Panc1 (cell line): ENCODE measurements at regions not wholly inside any gene's neighbourhood (a gene's known extent, or its start where the extent isn't known, plus 50 kb on each side); places are given as distances from the start of the nearest gene placed in this dataset.
"Not testable (repeated sequence)": the region's sequence is repeated elsewhere in the genome, so short reads cannot be mapped to it uniquely, and the experiment has no call there.

Experiments used
- ATAC-seq: fragments of 200-7000 bp; cut with Tn5 transposase; 2 replicates; pipeline ENCODE4 v1.9.1; 2020; ENCODE audit warnings: mild to moderate bottlenecking, moderate library complexity
- BruUV-seq: library from RNA; stranded (reverse); fragments of 400-500 nt; replicated peaks from 2 replicates; lab custom pipeline; 2021; lab: Mats Ljungman, UMichigan
- CTCF ChIA-PET: fragments of 300-600 bp; sonication (Branson Sonifier 250); formaldehyde crosslinking; loops from one replicate; lab custom pipeline; 2022; ENCODE audit warnings: antibody characterized with exemption; lab: Charles Lee
- POLR2A ChIA-PET: fragments of 300-600 bp; sonication (Branson Sonifier 250); formaldehyde crosslinking; loops from one replicate; lab custom pipeline; 2022; ENCODE audit warnings: antibody characterized with exemption; lab: Charles Lee
- DNase-seq: peaks from one replicate; pipeline ENCODE4 v3.0.0-alpha.2; 2010; ENCODE audit warnings: low read depth, low spot score
- H3K27ac ChIP-seq: 2 replicates; pipeline ENCODE4 v1.5.1; 2011; ENCODE audit warnings: mild to moderate bottlenecking, low read length, inconsistent platforms
- H3K27me3 ChIP-seq: fragments of 200-500 bp; sonication (Bioruptor generic); 2 replicates; pipeline ENCODE4 v1.6.0; 2014; ENCODE audit warnings: low read length, inconsistent platforms; ENCODE audit not compliant: control insufficient read depth, insufficient read depth
- H3K36me3 ChIP-seq: fragments of 200-500 bp; sonication (Bioruptor generic); 2 replicates; pipeline ENCODE4 v1.5.1; 2014; ENCODE audit warnings: inconsistent platforms, mild to moderate bottlenecking, low read length, moderate library complexity; ENCODE audit not compliant: control insufficient read depth, insufficient read depth
- H3K4me1 ChIP-seq: 2 replicates; pipeline ENCODE4 v1.5.1; 2011; ENCODE audit warnings: inconsistent platforms, mild to moderate bottlenecking, low read length, moderate library complexity; ENCODE audit not compliant: control insufficient read depth, insufficient read depth
- H3K4me3 ChIP-seq, 2 experiments: 2 replicates each; pipeline ENCODE4 v1.5.1; 2011 to 2012; ENCODE audit warnings: low read depth in 2 of 2, low read length in 2 of 2, mild to moderate bottlenecking in 2 of 2, inconsistent platforms in 1 of 2, moderate library complexity in 1 of 2
- H3K9me3 ChIP-seq: fragments of 200-500 bp; sonication (Bioruptor generic); 2 replicates; pipeline ENCODE4 v1.5.1; 2014; ENCODE audit warnings: low read depth, mild to moderate bottlenecking, inconsistent platforms, low read length, moderate library complexity; ENCODE audit not compliant: control insufficient read depth, insufficient read depth
- POLR2AphosphoS5 ChIP-seq: IDR thresholded peaks from 2 replicates; pipeline ENCODE4 v1.6.1; 2012; ENCODE audit warnings: mild to moderate bottlenecking, low read depth, low read length, moderate library complexity
- SIN3A ChIP-seq: IDR thresholded peaks from 2 replicates; pipeline ENCODE4 v1.6.1; 2012; ENCODE audit warnings: low read depth, mild to moderate bottlenecking, low read length, moderate library complexity, borderline replicate concordance; ENCODE audit not compliant: insufficient read depth
- TCF7L2 ChIP-seq: IDR thresholded peaks from 2 replicates; pipeline ENCODE4 v1.6.1; 2011; ENCODE audit warnings: mild to moderate bottlenecking, low read depth, low read length, inconsistent platforms
- in situ Hi-C: cut with HindIII; loops from 2 replicates; pipeline ENCODE4 v1.10.0; 2016; ENCODE audit warnings: low sequenced_read_pairs, low pct_unique_long_range_greater_than_20kb
- intact Hi-C: fragments of 100-400 bp; cut with micrococcal nuclease; formaldehyde crosslinking; loops from one replicate; pipeline ENCODE4 v1.10.0; 2022; ENCODE audit not compliant: unreplicated experiment
- TF ChIP-seq, protein P1 (sequence below), 2 experiments: IDR thresholded peaks; 2 replicates each; pipeline ENCODE4 v1.6.1; 2011 to 2012; ENCODE audit warnings: low read depth in 2 of 2, control low read depth in 1 of 2, low read length in 1 of 2, mild to moderate bottlenecking in 1 of 2, moderate library complexity in 1 of 2; ENCODE audit not compliant: insufficient read depth in 1 of 2
- TF ChIP-seq, protein P2 (sequence below): fragments of 450-650 bp; IDR thresholded peaks from 2 replicates; pipeline ENCODE4 v1.5.1; 2017; ENCODE audit warnings: mild to moderate bottlenecking

DNA sequence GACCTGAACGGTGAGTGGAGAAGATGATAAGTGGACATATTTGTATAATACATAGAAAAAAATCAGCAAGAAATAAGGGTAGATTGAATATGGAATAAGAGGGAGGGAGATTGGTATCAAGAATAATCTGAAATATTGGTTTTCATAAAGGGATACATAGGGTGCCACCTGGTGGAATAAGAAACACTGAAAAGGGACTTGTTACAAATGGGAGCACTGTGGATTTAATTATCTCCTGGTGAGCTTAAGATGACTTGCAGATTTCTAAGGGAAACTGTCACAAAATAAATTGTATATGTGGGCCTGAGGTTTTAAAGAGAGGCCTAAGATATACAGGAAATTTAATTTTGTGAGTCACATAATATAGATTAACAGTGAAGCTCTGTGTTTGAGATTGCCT, 1403.5 kb upstream of the CDH18 start:
- no peaks in the 10 kb centered on the region for H3K4me1 ChIP-seq
- TF ChIP-seq POLR2AphosphoS5 (no peak), SIN3A (no peak), TCF7L2 (no peak)
- TF ChIP-seq, protein P1, sequence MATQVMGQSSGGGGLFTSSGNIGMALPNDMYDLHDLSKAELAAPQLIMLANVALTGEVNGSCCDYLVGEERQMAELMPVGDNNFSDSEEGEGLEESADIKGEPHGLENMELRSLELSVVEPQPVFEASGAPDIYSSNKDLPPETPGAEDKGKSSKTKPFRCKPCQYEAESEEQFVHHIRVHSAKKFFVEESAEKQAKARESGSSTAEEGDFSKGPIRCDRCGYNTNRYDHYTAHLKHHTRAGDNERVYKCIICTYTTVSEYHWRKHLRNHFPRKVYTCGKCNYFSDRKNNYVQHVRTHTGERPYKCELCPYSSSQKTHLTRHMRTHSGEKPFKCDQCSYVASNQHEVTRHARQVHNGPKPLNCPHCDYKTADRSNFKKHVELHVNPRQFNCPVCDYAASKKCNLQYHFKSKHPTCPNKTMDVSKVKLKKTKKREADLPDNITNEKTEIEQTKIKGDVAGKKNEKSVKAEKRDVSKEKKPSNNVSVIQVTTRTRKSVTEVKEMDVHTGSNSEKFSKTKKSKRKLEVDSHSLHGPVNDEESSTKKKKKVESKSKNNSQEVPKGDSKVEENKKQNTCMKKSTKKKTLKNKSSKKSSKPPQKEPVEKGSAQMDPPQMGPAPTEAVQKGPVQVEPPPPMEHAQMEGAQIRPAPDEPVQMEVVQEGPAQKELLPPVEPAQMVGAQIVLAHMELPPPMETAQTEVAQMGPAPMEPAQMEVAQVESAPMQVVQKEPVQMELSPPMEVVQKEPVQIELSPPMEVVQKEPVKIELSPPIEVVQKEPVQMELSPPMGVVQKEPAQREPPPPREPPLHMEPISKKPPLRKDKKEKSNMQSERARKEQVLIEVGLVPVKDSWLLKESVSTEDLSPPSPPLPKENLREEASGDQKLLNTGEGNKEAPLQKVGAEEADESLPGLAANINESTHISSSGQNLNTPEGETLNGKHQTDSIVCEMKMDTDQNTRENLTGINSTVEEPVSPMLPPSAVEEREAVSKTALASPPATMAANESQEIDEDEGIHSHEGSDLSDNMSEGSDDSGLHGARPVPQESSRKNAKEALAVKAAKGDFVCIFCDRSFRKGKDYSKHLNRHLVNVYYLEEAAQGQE (IDR thresholded peaks at IDR 0.05; ENCODE audit: insufficient read depth in 1 of 2, low read depth in 2 of 2, low read length in 1 of 2) = no peak
- TF ChIP-seq, protein P2, sequence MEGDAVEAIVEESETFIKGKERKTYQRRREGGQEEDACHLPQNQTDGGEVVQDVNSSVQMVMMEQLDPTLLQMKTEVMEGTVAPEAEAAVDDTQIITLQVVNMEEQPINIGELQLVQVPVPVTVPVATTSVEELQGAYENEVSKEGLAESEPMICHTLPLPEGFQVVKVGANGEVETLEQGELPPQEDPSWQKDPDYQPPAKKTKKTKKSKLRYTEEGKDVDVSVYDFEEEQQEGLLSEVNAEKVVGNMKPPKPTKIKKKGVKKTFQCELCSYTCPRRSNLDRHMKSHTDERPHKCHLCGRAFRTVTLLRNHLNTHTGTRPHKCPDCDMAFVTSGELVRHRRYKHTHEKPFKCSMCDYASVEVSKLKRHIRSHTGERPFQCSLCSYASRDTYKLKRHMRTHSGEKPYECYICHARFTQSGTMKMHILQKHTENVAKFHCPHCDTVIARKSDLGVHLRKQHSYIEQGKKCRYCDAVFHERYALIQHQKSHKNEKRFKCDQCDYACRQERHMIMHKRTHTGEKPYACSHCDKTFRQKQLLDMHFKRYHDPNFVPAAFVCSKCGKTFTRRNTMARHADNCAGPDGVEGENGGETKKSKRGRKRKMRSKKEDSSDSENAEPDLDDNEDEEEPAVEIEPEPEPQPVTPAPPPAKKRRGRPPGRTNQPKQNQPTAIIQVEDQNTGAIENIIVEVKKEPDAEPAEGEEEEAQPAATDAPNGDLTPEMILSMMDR = no peak
- ChIA-PET CTCF (no interaction called here), POLR2A (no interaction called here)
- ATAC-seq (no peak), DNase-seq (no peak)
- H3K27me3 ChIP-seq = no peaks in the 10 kb centered on the region
- no peak overlapping the region for H3K27ac ChIP-seq
- no TSS peak for BruUV-seq
- no peak overlapping the region for H3K4me3 ChIP-seq
- in situ Hi-C loops = no loop called here
- no peaks in the 10 kb centered on the region for H3K36me3 ChIP-seq
- H3K9me3 ChIP-seq = no peaks in the 10 kb centered on the region
- intact Hi-C loops = no loop called here

DNA sequence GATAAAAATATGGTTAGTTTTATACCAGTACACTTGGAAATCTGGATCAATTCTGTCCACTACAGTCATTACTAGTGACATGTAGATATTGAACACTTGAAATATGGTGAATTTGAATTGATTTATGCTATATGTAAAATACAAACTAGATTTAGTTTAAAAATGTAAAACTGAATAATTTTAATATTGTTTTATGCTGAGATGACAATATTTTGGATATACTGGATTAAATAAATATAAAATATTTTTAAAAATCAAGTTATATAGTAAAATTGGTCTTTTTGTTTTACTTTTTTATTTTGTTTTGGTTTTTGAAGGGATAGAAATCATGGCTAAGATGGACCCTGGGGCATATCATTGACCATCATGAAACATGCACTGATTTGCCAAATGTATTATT, 1372.8 kb upstream of the CDH18 start:
- H3K27ac ChIP-seq, H3K9me3 ChIP-seq, BruUV-seq, ATAC-seq, CTCF ChIA-PET, H3K4me3 ChIP-seq, intact Hi-C loops, H3K36me3 ChIP-seq, POLR2A ChIA-PET, H3K4me1 ChIP-seq, DNase-seq, in situ Hi-C loops, H3K27me3 ChIP-seq: not testable (repeated sequence)

DNA sequence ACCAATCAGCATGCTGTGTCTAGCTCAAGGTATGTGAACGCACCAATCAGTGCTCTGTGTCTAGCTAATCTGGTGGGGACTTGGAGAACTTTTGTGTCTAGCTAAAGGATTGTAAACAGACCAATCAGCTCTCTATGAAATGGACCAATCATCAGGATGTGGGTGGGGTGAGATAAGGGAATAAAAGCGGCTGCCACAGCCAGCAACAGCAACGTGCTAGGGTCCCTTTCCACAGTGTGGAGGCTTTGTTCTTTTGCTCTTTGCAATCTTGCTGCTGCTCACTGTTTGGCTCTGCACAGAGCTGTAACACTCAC, 1353.9 kb upstream of the CDH18 start:
- ATAC-seq, H3K4me1 ChIP-seq, H3K4me3 ChIP-seq, H3K27me3 ChIP-seq, BruUV-seq, in situ Hi-C loops, H3K27ac ChIP-seq, H3K9me3 ChIP-seq, POLR2A ChIA-PET, CTCF ChIA-PET, DNase-seq, H3K36me3 ChIP-seq, intact Hi-C loops: not testable (repeated sequence)

DNA sequence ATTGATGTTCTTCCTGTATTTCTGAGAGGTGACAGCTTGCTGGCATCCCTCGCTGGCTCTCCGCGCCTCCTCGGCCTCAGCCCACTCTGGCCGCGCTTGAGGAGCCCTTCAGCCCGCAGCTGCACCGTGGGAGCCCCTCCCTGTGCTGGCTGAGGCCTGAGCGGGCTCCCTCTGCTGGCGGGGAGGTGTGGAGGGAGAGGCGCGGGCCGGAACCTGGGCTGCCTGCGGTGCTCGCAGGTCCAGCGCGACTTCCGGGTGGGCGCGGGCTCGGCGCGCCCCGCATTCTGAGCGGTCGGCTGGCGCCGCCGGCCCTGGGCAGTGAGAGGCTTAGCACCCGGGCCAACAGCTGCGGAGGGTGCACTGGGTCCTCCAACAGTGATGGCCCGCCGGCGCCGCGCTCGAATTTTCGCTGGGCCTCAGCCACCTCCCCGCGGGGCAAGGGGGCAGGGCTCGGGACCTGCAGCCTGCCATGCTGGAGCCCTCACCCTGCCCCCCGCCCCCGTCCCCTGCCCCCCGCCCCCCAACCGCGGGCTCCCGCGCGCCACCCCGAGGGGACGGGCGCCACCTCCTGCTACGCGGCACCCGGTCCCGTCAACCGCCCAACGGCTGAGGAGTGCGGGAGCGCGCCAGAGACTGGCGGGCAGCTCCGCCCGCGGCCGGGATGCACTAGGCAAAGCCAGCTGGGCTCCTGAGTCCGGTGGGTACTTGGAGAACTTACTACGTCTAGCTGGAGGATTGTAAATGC, 1353.4 kb upstream of the CDH18 start:
- POLR2A ChIA-PET, ATAC-seq, H3K4me3 ChIP-seq: not testable (repeated sequence)

DNA sequence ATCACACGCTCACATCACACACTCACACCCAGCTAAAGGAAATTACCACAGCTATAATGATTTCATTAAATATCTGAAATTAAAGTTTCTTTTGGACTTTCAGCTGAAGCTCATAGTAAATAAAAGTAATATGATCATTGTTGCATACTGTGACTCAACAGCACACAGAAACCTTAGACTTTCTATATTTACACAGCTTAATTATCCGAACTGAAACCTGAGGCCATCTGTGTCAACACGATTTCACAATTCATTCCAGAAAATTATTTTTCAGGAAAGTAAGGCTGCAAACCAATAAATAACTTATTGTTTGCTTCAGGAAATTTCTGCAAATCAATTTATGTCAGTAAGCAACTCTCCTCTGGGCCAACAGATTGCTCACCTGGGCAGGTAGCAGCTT, 1352.2 kb upstream of the CDH18 start:
- H3K9me3 ChIP-seq, H3K4me1 ChIP-seq, ATAC-seq, H3K27me3 ChIP-seq, DNase-seq, intact Hi-C loops, in situ Hi-C loops, CTCF ChIA-PET, H3K4me3 ChIP-seq, BruUV-seq, POLR2A ChIA-PET, H3K27ac ChIP-seq, H3K36me3 ChIP-seq: not testable (repeated sequence)

More for the DNA sequence above, 1353.4 kb upstream of the CDH18 start:
- intact Hi-C loops, CTCF ChIA-PET, H3K9me3 ChIP-seq, H3K27me3 ChIP-seq, BruUV-seq, H3K4me1 ChIP-seq, H3K36me3 ChIP-seq, DNase-seq, H3K27ac ChIP-seq, in situ Hi-C loops: not testable (repeated sequence)
